OCI-M2 (cell line): ENCODE measurements at regions not wholly inside any gene's neighbourhood (a gene's known extent, or its start where the extent isn't known, plus 50 kb on each side); places are given as distances from the start of the nearest gene placed in this dataset.
"Not testable (repeated sequence)": the region's sequence is repeated elsewhere in the genome, so short reads cannot be mapped to it uniquely, and the experiment has no call there.

ENCODE experiments used
- DNase-seq: peaks from one replicate; lab custom pipeline; 2025; ENCODE audit not compliant: unreplicated experiment; lab: John Stamatoyannopoulos, UW

- no peak for DNase-seq
Measured at GRCh38 chr2:16395601-16396000, 270.0 kb downstream of the CYRIA start.

GRCh38 chr2:16394986-16395550 is 270.6 kb downstream of the CYRIA start:
- DNase-seq, result no peak

DNA sequence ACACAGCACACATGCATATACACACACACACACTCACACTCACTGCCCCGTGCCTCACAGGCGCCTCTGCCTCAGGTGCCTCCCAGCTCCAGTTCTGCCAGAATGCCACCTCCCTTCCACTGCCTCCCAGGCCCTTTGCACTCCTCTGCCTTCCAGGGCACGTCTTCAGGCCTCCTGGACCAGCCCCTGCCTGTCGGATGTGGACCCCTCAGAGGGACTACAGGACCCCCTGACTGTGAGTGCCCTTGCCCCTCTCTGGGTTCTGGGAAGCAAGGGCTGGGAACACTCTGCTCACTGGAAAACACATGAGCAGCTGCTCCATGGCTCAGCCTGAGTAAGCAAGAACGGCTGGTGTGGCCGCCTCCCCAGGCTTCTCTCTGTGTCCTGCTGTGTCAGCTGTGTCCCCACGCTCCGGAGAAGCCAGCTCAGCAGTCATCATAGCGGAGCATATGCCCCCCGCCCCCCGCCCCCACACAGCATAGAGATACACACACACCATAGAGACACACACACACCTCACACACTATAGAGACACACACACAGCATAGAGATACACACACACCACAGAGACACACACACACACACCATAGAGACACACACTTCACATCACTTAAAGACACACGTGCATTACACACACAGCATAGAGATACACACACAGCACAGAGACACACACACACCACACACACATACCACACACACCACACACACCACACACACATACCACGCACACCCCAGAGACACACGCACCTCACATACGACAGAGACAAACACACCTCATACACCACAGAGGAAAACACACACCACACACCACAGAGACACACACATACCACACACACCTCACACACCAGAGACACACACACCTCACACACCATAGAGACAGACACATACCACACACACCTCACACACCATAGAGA is 271.3 kb downstream of the CYRIA start:
- DNase-seq, result no peak

- DNase-seq, result no peak
Measured at GRCh38 chr2:16393500-16394071, 272.0 kb downstream of the CYRIA start.

- DNase-seq, result no peak
Measured at GRCh38 chr2:16392647-16393499, 272.8 kb downstream of the CYRIA start.

GRCh38 chr2:16391986-16392385 is 273.6 kb downstream of the CYRIA start:
- no peak for DNase-seq

- DNase-seq, result no peak
Measured at GRCh38 chr2:16390561-16390960, 275.1 kb downstream of the CYRIA start.

DNA sequence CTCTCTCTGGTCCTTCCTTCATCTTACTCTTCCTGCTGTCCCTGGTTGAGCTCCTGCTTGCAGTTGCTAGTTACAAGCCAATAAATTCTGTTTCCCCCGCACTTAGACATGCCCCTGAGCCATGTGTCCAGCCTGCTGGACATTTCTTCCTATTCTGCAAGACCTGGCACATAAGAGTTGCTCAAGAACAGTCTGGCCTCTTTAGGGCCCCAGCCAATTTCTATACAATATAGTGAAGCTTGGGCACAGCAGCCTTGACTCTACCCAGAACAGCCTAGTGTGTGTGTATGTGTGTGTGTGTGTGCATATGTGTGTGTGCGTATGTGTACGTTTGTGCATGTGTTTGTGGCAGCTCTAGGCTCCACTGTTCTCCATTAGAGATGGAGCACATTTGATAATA is 276.0 kb downstream of the CYRIA start:
- DNase-seq, result no peak

DNA sequence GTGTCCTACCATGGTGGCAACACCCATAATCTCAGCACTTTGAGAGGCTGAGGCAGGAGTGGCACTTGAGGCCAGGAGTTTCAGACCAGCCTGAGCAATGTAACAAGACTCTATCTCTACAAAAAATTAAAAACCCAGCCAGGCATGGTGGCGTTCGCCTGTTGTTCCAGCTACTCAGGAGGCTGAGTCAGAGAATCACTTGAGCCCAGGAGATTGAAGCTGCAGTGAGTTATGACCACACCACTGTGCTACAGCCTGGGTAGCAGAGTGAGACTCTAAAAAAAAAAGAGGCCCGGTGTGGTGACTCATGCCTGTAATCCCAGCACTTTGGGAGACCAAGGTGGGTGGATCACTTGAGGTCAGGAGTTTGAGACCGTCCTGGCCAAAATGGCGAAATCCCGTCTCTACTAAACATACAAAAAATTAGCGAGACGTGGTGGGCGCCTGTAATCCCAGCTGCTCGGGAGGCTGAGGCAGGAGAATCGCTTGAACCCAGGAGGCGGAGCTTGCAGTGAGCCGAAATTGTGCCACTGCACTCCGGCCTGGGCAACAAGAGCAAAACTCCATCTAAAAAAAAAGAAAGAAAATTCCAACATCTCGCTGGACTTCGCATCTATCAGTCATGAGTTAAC is 277.3 kb downstream of the CYRIA start:
- not testable (repeated sequence) for DNase-seq

GRCh38 chr2:16387461-16387984 is 278.1 kb downstream of the CYRIA start:
- no peak for DNase-seq

DNA sequence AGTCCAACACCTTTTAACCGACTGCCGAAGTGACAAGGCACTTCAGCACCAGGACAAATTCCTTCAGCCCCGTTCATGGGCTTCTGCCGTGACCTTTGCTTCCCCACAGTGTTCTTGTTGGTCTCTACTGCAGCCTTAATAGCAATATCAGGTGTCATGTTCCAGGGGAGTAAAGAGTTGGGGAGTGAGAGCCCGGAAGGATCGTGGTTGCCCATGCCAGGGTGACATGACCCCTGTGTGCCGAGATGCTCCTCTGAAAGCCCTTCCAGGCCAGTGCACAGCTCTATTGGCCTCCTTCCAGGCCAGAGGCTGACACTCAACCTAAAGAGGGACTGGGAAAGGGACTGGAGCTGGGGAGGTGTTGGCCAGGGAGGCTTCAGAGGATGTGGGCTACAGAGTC is 279.2 kb downstream of the CYRIA start:
- DNase-seq, result no peak

- DNase-seq, result no peak
Measured at GRCh38 chr2:16386031-16386430, 279.6 kb downstream of the CYRIA start.

DNA sequence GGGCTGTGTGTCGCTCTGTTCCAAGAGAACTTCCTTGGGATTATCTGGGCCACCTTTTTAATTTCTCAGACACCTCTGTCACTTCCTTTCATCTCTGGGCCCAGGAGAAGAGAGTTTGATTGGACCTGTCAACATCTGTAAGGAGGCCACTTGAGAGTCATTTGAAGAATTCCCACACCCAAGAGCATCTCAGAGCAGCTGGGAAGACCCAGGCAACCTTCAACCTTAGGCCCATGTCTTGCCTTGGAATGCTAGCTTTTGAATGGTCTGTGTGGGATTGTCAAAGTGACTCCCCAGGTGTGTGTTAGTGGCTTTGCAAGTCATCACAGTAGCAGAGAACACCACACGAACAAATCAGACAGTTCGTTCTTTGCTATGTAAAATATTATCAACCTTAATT is 280.3 kb downstream of the CYRIA start:
- DNase-seq, result no peak

- no peak for DNase-seq
Measured at GRCh38 chr2:16383411-16383810, 282.2 kb downstream of the CYRIA start.

DNA sequence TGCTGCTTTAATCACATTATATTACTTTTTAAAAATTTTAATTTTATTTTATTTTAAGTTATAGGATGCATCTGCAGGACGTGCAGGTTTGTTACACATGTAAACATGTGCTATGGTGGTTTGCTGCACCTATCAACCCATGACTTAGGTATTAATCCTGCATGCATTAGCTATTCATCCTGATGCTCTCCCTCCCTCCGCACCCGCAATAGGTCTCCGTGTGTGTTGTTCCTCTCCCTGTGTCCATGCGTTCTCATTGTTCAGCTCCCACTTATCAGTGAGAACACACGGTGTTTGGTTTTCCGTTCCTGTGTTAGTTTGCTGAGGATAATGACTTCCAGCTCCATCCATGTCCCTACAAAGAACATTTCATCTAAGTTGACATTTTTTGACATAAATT is 283.2 kb downstream of the CYRIA start:
- DNase-seq, result no peak

DNA sequence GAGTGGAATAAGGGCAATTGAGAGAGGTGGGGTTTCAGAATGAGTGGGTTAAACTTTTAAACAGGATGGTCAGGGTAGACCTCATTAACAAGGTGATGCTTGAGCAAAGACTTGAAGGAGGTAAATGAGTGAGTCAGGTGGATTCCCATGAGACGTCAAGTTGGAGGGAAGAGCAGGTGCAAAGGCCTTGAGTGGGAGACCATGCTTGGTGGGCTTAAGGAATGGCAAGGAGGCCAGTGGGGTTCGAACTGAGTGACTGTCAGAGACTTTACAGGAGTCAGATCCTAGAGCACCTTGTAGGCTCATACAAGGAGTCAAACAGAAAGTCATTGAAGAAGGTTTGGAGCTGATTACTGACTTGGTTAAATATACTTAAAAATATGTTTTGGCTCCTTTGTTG is 284.1 kb downstream of the CYRIA start:
- DNase-seq, result no peak

DNA sequence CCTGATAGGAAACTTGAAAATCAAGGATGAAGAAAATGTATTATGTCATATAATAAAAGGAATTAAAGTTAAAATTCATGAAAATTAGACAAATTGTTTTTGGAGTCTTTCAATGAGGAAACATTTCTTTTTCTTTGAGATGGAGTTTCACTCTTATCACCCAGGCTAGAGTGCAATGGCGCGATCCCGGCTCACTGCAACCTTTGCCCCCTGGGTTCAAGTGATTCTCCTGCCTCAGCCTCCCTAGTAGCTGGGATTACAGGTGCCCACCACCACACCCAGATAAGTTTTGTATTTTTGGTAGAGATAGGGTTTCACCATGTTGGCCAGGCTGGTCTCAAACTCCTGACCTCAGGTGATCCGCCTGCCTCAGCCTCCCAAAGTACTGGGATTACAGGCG is 285.7 kb downstream of the CYRIA start:
- DNase-seq, result not testable (repeated sequence)

- not testable (repeated sequence) for DNase-seq
Measured at GRCh38 chr2:16379061-16379460, 286.6 kb downstream of the CYRIA start.

GRCh38 chr2:16378031-16378430 is 287.6 kb downstream of the CYRIA start:
- no peak for DNase-seq

DNA sequence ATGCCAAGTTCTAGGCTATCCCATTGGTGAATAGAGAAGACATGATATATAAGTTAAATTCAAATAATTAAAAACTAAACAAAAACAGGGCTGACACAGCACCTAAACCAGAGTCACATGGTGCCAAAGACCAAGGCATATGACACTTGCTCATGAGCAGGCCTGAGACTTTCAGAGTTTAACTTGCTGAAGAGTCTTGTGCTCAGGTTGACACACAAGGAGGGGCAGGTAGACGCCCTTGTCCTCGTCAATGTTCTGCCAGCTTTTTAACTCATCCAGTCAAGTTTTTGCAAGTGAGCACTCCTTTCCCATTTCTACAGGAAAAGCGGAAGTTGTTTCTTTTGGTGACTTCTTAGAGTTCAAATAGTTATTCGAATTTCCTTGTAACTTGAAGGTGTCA is 289.7 kb downstream of the CYRIA start:
- DNase-seq, result no peak

DNA sequence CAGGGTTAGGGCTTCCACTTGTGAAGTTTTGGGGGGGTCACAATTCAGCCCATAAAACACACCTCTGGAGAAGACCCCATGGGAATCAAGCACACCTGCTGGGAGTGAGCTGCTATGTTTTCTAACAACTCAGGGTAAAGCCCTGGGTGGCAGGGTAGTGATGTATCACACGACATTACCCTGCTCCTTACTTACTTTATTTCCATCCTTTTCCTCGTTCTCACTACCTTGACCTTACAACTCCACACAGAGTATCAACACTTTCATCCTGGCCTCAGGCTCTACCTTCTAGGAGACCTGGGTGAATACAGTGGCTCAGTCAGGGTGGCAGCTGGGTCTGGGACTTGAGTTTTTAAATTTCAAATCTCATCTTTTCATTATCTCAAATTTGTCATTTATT is 290.3 kb downstream of the CYRIA start:
- DNase-seq, result no peak
